Neural cell (in vitro differentiated cells): ENCODE measurements at regions not wholly inside any gene's neighbourhood (a gene's known extent, or its start where the extent isn't known, plus 50 kb on each side); places are given as distances from the start of the nearest gene placed in this dataset.
"Not testable (repeated sequence)": the region's sequence is repeated elsewhere in the genome, so short reads cannot be mapped to it uniquely, and the experiment has no call there.

ENCODE experiments used
- H2AFZ ChIP-seq: fragments of 200-600, 300-800 bp; sonication (generic), shearing (Covaris generic); 2 replicates; pipeline ENCODE4 v1.6.0; 2014; ENCODE audit warnings: low read depth, mild to moderate bottlenecking, antibody characterized with exemption, low read length, moderate library complexity
- H3F3A ChIP-seq: fragments of 200-600 bp; shearing (Covaris generic); 2 replicates; pipeline ENCODE4 v1.6.1; 2016; ENCODE audit warnings: mild to moderate bottlenecking, moderate library complexity, mixed read lengths, antibody characterized with exemption, low read length; ENCODE audit not compliant: insufficient read depth, poor library complexity, severe bottlenecking
- H3K27ac ChIP-seq: fragments of 200-600, 300-800 bp; sonication (generic), shearing (Covaris generic); 2 replicates; pipeline ENCODE4 v1.5.1; 2014; ENCODE audit warnings: mild to moderate bottlenecking, low read length, moderate library complexity
- H3K27me3 ChIP-seq: fragments of 300-800, 200-600 bp; sonication (generic), shearing (Covaris generic); 2 replicates; pipeline ENCODE4 v1.6.0; 2014; ENCODE audit warnings: mild to moderate bottlenecking, low read depth, low read length, moderate library complexity; ENCODE audit not compliant: insufficient read depth
- H3K36me3 ChIP-seq: fragments of 300-800, 200-600 bp; sonication (generic), shearing (Covaris generic); 2 replicates; pipeline ENCODE4 v1.5.1; 2014; ENCODE audit warnings: mild to moderate bottlenecking, antibody characterized with exemption, low read length, moderate library complexity; ENCODE audit not compliant: insufficient read depth
- H3K4me2 ChIP-seq: fragments of 300-800, 200-600 bp; sonication (generic), shearing (Covaris generic); 2 replicates; pipeline ENCODE4 v1.6.0; 2014; ENCODE audit warnings: mild to moderate bottlenecking, low read length
- H3K4me3 ChIP-seq: fragments of 300-800, 200-600 bp; sonication (generic), shearing (Covaris generic); 2 replicates; pipeline ENCODE4 v1.5.1; 2014; ENCODE audit warnings: mild to moderate bottlenecking, low read length, moderate library complexity
- H3K79me2 ChIP-seq: fragments of 200-600 bp; shearing (Covaris generic); replicated peaks from 2 replicates; pipeline ENCODE4 v1.6.0; 2014; ENCODE audit warnings: mild to moderate bottlenecking, low read length, moderate library complexity; ENCODE audit not compliant: insufficient read depth
- H3K9ac ChIP-seq: fragments of 300-800, 200-600 bp; sonication (generic), shearing (Covaris generic); 2 replicates; pipeline ENCODE4 v1.6.1; 2016; ENCODE audit warnings: mild to moderate bottlenecking, low read length, mixed read lengths
- H3K9me2 ChIP-seq: fragments of 200-600 bp; shearing (Covaris generic); 2 replicates; pipeline ENCODE4 v1.6.1; 2016; ENCODE audit warnings: mild to moderate bottlenecking, low read length, mixed read lengths; ENCODE audit not compliant: insufficient read depth
- H3K9me3 ChIP-seq: fragments of 200-600, 300-800 bp; sonication (generic), shearing (Covaris generic); 2 replicates; pipeline ENCODE4 v1.6.1; 2016; ENCODE audit warnings: mild to moderate bottlenecking, mixed run types, low read length, moderate library complexity, mixed read lengths
- H4K20me1 ChIP-seq: fragments of 200-600 bp; shearing (Covaris generic); 2 replicates; pipeline ENCODE4 v1.6.1; 2016; ENCODE audit warnings: mild to moderate bottlenecking, mixed run types; ENCODE audit not compliant: insufficient read depth
- EP300 ChIP-seq: fragments of 450-650 bp; conservative IDR thresholded peaks from 2 replicates; pipeline ENCODE4 v1.6.1; 2014; ENCODE audit warnings: antibody characterized with exemption, mild to moderate bottlenecking, moderate library complexity; ENCODE audit not compliant: poor library complexity, severe bottlenecking
- EZH2 ChIP-seq: fragments of 200-600, 300-800 bp; shearing (Covaris generic), sonication (generic); IDR thresholded peaks from 2 replicates; pipeline ENCODE4 v1.6.1; 2014; ENCODE audit warnings: antibody characterized with exemption, low read length, borderline replicate concordance, mild to moderate bottlenecking; ENCODE audit not compliant: insufficient read depth, poor library complexity, severe bottlenecking
- MXI1 ChIP-seq: fragments of 450-650 bp; conservative IDR thresholded peaks from 2 replicates; pipeline ENCODE4 v1.6.1; 2014; ENCODE audit warnings: antibody characterized with exemption, mild to moderate bottlenecking; ENCODE audit not compliant: poor library complexity, severe bottlenecking
- POLR2AphosphoS5 ChIP-seq: IDR thresholded peaks from 2 replicates; pipeline ENCODE4 v1.6.1; 2012
- RAD21 ChIP-seq: fragments of 450-650 bp; conservative IDR thresholded peaks from 2 replicates; pipeline ENCODE4 v1.6.1; 2014; ENCODE audit warnings: antibody characterized with exemption, mild to moderate bottlenecking, moderate library complexity
- SMC3 ChIP-seq: fragments of 450-650 bp; conservative IDR thresholded peaks from 2 replicates; pipeline ENCODE4 v1.6.1; 2014; ENCODE audit warnings: antibody characterized with exemption, mild to moderate bottlenecking, moderate library complexity; ENCODE audit not compliant: poor library complexity
- TAF1 ChIP-seq: IDR thresholded peaks from 2 replicates; pipeline ENCODE4 v1.6.1; 2012; ENCODE audit warnings: low read depth
- TF ChIP-seq, protein P1 (sequence below): IDR thresholded peaks from 2 replicates; pipeline ENCODE4 v1.6.1; 2012; ENCODE audit warnings: borderline replicate concordance
- TF ChIP-seq, protein P2 (sequence below): fragments of 450-650 bp; IDR thresholded peaks from 2 replicates; pipeline ENCODE4 v1.5.1; 2014; ENCODE audit warnings: antibody characterized with exemption, mild to moderate bottlenecking, moderate library complexity; ENCODE audit not compliant: poor library complexity, severe bottlenecking

DNA sequence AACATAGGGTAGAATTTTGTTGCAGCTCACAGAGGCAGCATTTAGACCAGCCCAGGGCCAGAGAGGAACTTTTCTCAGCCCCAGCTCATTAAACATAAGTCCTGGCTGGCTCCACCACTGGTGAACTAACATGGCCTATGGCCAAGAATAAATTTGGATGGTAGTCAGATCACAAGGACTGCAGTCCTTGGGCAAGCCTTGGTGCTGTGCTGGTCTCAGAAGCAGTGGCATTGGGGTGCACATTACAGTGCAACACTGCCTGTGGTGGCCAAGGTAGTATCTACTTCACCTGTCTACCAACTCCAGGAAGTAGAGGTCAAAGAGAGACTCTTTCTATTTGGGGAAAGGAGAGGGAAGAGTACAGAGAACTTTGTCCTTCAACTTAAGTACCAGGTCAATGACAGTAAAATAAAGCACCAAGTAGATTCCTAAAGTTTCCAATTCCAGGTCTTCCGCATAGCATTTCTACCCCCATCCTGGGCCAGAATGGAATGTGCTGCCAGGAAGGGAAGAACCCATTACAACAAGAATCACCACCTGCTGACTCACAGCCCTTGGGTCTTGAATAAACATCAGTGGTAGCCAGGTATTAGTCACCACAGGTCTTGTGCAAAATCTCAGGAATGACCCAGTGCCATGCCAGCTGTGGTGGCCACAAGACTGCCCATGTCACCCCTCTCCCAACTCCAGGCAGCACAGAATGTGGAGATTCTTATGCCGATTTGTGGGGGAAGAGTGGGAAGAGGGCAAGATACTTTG is 155.4 kb upstream of the FSIP2 start:
- H3F3A ChIP-seq = no peaks in the 10 kb centered on the region
- H3K79me2 ChIP-seq = no peaks in the 10 kb centered on the region
- no peaks in the 10 kb centered on the region for H3K27me3 ChIP-seq
- H3K27ac ChIP-seq = no peak overlapping the region
- no peak overlapping the region for H3K4me3 ChIP-seq
- H3K9me2 ChIP-seq = no peaks in the 10 kb centered on the region
- TF ChIP-seq POLR2AphosphoS5 = no peak
- TF ChIP-seq MXI1 = no peak
- TF ChIP-seq, protein P1, sequence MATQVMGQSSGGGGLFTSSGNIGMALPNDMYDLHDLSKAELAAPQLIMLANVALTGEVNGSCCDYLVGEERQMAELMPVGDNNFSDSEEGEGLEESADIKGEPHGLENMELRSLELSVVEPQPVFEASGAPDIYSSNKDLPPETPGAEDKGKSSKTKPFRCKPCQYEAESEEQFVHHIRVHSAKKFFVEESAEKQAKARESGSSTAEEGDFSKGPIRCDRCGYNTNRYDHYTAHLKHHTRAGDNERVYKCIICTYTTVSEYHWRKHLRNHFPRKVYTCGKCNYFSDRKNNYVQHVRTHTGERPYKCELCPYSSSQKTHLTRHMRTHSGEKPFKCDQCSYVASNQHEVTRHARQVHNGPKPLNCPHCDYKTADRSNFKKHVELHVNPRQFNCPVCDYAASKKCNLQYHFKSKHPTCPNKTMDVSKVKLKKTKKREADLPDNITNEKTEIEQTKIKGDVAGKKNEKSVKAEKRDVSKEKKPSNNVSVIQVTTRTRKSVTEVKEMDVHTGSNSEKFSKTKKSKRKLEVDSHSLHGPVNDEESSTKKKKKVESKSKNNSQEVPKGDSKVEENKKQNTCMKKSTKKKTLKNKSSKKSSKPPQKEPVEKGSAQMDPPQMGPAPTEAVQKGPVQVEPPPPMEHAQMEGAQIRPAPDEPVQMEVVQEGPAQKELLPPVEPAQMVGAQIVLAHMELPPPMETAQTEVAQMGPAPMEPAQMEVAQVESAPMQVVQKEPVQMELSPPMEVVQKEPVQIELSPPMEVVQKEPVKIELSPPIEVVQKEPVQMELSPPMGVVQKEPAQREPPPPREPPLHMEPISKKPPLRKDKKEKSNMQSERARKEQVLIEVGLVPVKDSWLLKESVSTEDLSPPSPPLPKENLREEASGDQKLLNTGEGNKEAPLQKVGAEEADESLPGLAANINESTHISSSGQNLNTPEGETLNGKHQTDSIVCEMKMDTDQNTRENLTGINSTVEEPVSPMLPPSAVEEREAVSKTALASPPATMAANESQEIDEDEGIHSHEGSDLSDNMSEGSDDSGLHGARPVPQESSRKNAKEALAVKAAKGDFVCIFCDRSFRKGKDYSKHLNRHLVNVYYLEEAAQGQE = no peak
- no peak for TF ChIP-seq RAD21
- TF ChIP-seq EP300 = no peak
- no peak for TF ChIP-seq TAF1
- TF ChIP-seq EZH2 = no peak
- TF ChIP-seq, protein P2, sequence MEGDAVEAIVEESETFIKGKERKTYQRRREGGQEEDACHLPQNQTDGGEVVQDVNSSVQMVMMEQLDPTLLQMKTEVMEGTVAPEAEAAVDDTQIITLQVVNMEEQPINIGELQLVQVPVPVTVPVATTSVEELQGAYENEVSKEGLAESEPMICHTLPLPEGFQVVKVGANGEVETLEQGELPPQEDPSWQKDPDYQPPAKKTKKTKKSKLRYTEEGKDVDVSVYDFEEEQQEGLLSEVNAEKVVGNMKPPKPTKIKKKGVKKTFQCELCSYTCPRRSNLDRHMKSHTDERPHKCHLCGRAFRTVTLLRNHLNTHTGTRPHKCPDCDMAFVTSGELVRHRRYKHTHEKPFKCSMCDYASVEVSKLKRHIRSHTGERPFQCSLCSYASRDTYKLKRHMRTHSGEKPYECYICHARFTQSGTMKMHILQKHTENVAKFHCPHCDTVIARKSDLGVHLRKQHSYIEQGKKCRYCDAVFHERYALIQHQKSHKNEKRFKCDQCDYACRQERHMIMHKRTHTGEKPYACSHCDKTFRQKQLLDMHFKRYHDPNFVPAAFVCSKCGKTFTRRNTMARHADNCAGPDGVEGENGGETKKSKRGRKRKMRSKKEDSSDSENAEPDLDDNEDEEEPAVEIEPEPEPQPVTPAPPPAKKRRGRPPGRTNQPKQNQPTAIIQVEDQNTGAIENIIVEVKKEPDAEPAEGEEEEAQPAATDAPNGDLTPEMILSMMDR = no peak
- TF ChIP-seq SMC3 = no peak
- H3K9me3 ChIP-seq = no peaks in the 10 kb centered on the region
- H3K4me2 ChIP-seq = no peak overlapping the region
- H4K20me1 ChIP-seq = no peaks in the 10 kb centered on the region
- H2AFZ ChIP-seq = no peak overlapping the region
- H3K36me3 ChIP-seq = no peaks in the 10 kb centered on the region
- no peak overlapping the region for H3K9ac ChIP-seq

DNA sequence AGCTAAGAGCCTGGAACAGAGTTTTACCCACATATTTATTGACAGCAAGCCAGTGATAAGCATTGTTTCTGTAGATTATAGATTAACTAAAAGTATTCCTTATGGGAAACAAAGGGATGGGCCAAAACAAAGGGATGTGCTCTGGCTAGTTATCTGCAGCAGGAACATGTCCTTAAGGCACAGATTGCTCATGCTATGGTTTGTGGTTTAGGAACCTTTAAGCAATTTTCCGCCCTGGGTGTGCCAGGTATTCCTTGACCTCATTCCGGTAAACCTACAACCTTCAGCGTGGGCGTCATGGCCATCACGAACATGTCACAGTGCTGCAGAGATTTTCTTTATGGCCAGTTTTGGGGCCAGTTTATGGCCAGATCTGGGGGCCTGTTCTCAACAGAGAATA is 153.4 kb upstream of the FSIP2 start:
- H3K79me2 ChIP-seq, H3K36me3 ChIP-seq, H3K9me3 ChIP-seq, H2AFZ ChIP-seq, H3K9me2 ChIP-seq, H3K4me3 ChIP-seq, H3F3A ChIP-seq, H4K20me1 ChIP-seq, H3K27ac ChIP-seq, H3K4me2 ChIP-seq, H3K9ac ChIP-seq, H3K27me3 ChIP-seq: not testable (repeated sequence)

DNA sequence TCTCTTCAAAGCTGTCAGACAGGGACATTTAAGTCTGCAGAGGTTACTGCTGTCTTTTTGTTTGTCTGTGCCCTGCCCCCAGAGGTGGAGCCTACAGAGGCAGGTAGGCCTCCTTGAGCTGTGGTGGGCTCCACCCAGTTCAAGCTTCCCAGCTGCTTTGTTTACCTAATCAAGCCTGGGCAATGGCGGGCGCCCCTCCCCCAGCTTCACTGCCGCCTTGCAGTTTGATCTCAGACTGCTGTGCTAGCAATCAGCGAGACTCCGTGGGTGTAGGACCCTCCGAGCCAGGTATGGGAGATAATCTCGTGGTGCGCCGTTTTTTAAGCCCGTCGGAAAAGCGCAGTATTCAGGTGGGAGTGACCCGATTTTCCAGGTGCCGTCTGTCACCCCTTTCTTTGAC is 147.3 kb upstream of the FSIP2 start:
- H2AFZ ChIP-seq, H3K4me3 ChIP-seq, H3K9me2 ChIP-seq, H3K9ac ChIP-seq, H3K27me3 ChIP-seq, H3K9me3 ChIP-seq, H3K27ac ChIP-seq, H3K36me3 ChIP-seq, H3K4me2 ChIP-seq, H3K79me2 ChIP-seq, H3F3A ChIP-seq, H4K20me1 ChIP-seq: not testable (repeated sequence)
